Esophagus squamous epithelium (tissue), 4 donors: ENCODE measurements at regions not wholly inside any gene's neighbourhood (a gene's known extent, or its start where the extent isn't known, plus 50 kb on each side); places are given as distances from the start of the nearest gene placed in this dataset.

Source experiments
- CTCF ChIP-seq, 6 experiments: fragments of 450-650 bp in 4 of 6; fragments of 200-600 bp in 2 of 6; sonication (generic) in 2 of 6; IDR thresholded peaks; one replicate each; pipeline ENCODE4 v1.5.1; 2016 to 2019; ENCODE audit warnings: antibody characterized with exemption in 6 of 6, mild to moderate bottlenecking in 4 of 6, moderate library complexity in 4 of 6
- POLR2A ChIP-seq, 4 donors: fragments of 450-650 bp; IDR thresholded peaks; one replicate each; pipeline ENCODE4 v1.6.1; 2017; ENCODE audit warnings: antibody characterized with exemption in 4 of 4, mild to moderate bottlenecking in 4 of 4, moderate library complexity in 3 of 4

GRCh38 chr17:13833921-13834320 is 232.2 kb upstream of the HS3ST3A1 start:
- TF ChIP-seq CTCF (IDR thresholded peaks at IDR 0.05) (no peak), POLR2A (IDR thresholded peaks at IDR 0.05) (no peak)
